HG02938 (cell line): ENCODE measurements at regions not wholly inside any gene's neighbourhood (a gene's known extent, or its start where the extent isn't known, plus 50 kb on each side); places are given as distances from the start of the nearest gene placed in this dataset.

Source experiments
- ATAC-seq: cut with Tn5 transposase; IDR thresholded peaks from one replicate; pipeline ENCODE4 v1.9.1; 2021; ENCODE audit warnings: mild to moderate bottlenecking, moderate library complexity; ENCODE audit not compliant: unreplicated experiment

- ATAC-seq = no peak
Observed at GRCh38 chr4:59973492-59973891, 1226.6 kb upstream of the ADGRL3 start.

- no peak for ATAC-seq
Observed at GRCh38 chr4:59979061-59979460, 1221.1 kb upstream of the ADGRL3 start.

GRCh38 chr4:59983852-59984251 is 1216.3 kb upstream of the ADGRL3 start:
- ATAC-seq = no peak

GRCh38 chr4:59987289-59987688 is 1212.8 kb upstream of the ADGRL3 start:
- ATAC-seq = no peak

- no peak for ATAC-seq
Observed at GRCh38 chr4:59994118-59994517, 1206.0 kb upstream of the ADGRL3 start.

- no peak for ATAC-seq
Observed at GRCh38 chr4:60002603-60003337, 1197.4 kb upstream of the ADGRL3 start.

- ATAC-seq = no peak
Observed at GRCh38 chr4:60013464-60014184, 1186.5 kb upstream of the ADGRL3 start.

GRCh38 chr4:60016971-60017370 is 1183.2 kb upstream of the ADGRL3 start:
- ATAC-seq = no peak

- no peak for ATAC-seq
Observed at GRCh38 chr4:60019180-60019579, 1180.9 kb upstream of the ADGRL3 start.

GRCh38 chr4:60019946-60020345 is 1180.2 kb upstream of the ADGRL3 start:
- ATAC-seq = no peak

- ATAC-seq = no peak
Observed at GRCh38 chr4:60020389-60020788, 1179.7 kb upstream of the ADGRL3 start.

- no peak for ATAC-seq
Observed at GRCh38 chr4:60033826-60034225, 1166.3 kb upstream of the ADGRL3 start.

GRCh38 chr4:60034361-60034760 is 1165.8 kb upstream of the ADGRL3 start:
- no peak for ATAC-seq

- ATAC-seq = no peak
Observed at GRCh38 chr4:60039908-60040307, 1160.2 kb upstream of the ADGRL3 start.

- ATAC-seq = no peak
Observed at GRCh38 chr4:60042231-60042652, 1157.9 kb upstream of the ADGRL3 start.

GRCh38 chr4:60042941-60043340 is 1157.2 kb upstream of the ADGRL3 start:
- ATAC-seq = no peak

- ATAC-seq = no peak
Observed at GRCh38 chr4:60078984-60079383, 1121.1 kb upstream of the ADGRL3 start.

- ATAC-seq = no peak
Observed at GRCh38 chr4:60081839-60082238, 1118.3 kb upstream of the ADGRL3 start.

GRCh38 chr4:60088807-60089486 is 1111.2 kb upstream of the ADGRL3 start:
- ATAC-seq = no peak

GRCh38 chr4:60089546-60090273 is 1110.4 kb upstream of the ADGRL3 start:
- no peak for ATAC-seq

- ATAC-seq = no peak
Observed at GRCh38 chr4:60096676-60097075, 1103.5 kb upstream of the ADGRL3 start.
